ENCODE measurements at regions not wholly inside any gene's neighbourhood (a gene's known extent, or its start where the extent isn't known, plus 50 kb on each side); places are given as distances from the start of the nearest gene placed in this dataset.

DNA sequence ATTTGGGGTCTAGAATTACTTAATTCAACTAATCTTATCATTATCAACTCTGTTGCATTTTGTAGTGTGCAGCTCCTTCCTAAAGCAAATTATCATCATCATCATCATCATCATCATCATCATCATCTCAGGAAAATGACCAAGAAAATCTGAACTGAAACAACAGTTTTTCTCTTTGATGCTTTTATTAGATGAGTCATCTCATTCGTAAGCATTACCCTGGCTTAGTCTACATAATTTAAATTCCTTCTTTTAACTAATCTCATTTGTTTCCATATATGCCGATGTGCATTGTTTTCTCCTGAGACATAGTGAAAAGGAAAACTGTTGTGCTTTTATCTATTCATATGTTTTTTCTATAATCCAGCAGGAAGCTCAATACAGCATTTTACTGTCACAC lies 173.0 kb upstream of the PDE4D start:
- POLR2A ChIA-PET (ENCODE audit: unreplicated experiment) = no interaction called here
- Histone ChIP-seq H3K79me2 (ENCODE audit: low read depth) (no peaks in the 10 kb centered on the region), H3K4me2 (no peak overlapping the region), H4K20me1 (ENCODE audit: insufficient read depth) (no peaks in the 10 kb centered on the region), H3K4me1 (replicated peaks; ENCODE audit: insufficient read depth) (no peaks in the 10 kb centered on the region), H3K27me3 (ENCODE audit: insufficient read depth, low read depth) (no peaks in the 10 kb centered on the region), H3K36me3 (ENCODE audit: low read depth) (no peaks in the 10 kb centered on the region), H3K4me3 (no peak overlapping the region), H3F3A (ENCODE audit: insufficient read depth, low read depth) (no peaks in the 10 kb centered on the region), H3K27ac (no peak overlapping the region), H3K9me2 (ENCODE audit: insufficient read depth) (no peaks in the 10 kb centered on the region), H3K9me3 (ENCODE audit: insufficient read depth, low read depth) (no peaks in the 10 kb centered on the region), H2AFZ (no peak overlapping the region)
- CTCF ChIA-PET = no interaction called here
- no TSS peak for BruUV-seq (replicated peaks)
- DNase-seq = no peak
- no peak for TF ChIP-seq EZH2 (IDR thresholded peaks at IDR 0.05; ENCODE audit: low read depth)
- TF ChIP-seq, protein P1, sequence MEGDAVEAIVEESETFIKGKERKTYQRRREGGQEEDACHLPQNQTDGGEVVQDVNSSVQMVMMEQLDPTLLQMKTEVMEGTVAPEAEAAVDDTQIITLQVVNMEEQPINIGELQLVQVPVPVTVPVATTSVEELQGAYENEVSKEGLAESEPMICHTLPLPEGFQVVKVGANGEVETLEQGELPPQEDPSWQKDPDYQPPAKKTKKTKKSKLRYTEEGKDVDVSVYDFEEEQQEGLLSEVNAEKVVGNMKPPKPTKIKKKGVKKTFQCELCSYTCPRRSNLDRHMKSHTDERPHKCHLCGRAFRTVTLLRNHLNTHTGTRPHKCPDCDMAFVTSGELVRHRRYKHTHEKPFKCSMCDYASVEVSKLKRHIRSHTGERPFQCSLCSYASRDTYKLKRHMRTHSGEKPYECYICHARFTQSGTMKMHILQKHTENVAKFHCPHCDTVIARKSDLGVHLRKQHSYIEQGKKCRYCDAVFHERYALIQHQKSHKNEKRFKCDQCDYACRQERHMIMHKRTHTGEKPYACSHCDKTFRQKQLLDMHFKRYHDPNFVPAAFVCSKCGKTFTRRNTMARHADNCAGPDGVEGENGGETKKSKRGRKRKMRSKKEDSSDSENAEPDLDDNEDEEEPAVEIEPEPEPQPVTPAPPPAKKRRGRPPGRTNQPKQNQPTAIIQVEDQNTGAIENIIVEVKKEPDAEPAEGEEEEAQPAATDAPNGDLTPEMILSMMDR (conservative IDR thresholded peaks at IDR 0.05) = no peak
- intact Hi-C loops (cut with micrococcal nuclease; ENCODE audit: unreplicated experiment) = no loop called here

DNA sequence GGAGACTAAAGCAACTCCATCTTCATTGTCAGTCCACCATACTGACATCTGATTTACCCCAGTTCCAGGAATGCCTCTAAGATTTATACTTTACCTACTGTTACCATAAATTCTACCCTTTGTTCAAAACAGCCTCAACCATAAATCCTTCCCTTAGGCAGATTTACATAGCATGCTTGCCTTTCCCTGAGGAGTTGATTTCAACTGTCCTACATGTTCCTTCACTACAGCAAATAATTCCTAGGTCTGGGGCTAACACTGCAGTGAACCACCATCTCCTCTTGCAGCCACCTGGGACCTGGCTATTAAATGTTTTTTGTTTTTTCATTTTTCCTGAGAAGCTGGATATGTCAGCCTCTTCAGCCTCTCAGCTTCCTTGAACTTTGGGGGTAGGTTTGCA lies 166.9 kb upstream of the PDE4D start:
- intact Hi-C loops (cut with micrococcal nuclease; ENCODE audit: unreplicated experiment) = no loop called here
- Histone ChIP-seq H3K79me2 (ENCODE audit: low read depth) (no peaks in the 10 kb centered on the region), H3K4me1 (replicated peaks; ENCODE audit: insufficient read depth) (no peaks in the 10 kb centered on the region), H3K27ac (no peak overlapping the region), H4K20me1 (ENCODE audit: insufficient read depth) (no peaks in the 10 kb centered on the region), H3F3A (ENCODE audit: insufficient read depth, low read depth) (no peaks in the 10 kb centered on the region), H3K9me3 (ENCODE audit: insufficient read depth, low read depth) (no peaks in the 10 kb centered on the region), H3K4me2 (no peak overlapping the region), H3K9me2 (ENCODE audit: insufficient read depth) (no peaks in the 10 kb centered on the region), H3K36me3 (ENCODE audit: low read depth) (no peaks in the 10 kb centered on the region), H3K4me3 (no peak overlapping the region), H3K27me3 (ENCODE audit: insufficient read depth, low read depth) (no peaks in the 10 kb centered on the region), H2AFZ (no peak overlapping the region)
- no TSS peak for BruUV-seq (replicated peaks)
- TF ChIP-seq EZH2 (IDR thresholded peaks at IDR 0.05; ENCODE audit: low read depth) = no peak
- TF ChIP-seq, protein P1 (conservative IDR thresholded peaks at IDR 0.05) = no peak
- CTCF ChIA-PET = no interaction called here
- DNase-seq = no peak
- POLR2A ChIA-PET (ENCODE audit: unreplicated experiment) = no interaction called here

DNA sequence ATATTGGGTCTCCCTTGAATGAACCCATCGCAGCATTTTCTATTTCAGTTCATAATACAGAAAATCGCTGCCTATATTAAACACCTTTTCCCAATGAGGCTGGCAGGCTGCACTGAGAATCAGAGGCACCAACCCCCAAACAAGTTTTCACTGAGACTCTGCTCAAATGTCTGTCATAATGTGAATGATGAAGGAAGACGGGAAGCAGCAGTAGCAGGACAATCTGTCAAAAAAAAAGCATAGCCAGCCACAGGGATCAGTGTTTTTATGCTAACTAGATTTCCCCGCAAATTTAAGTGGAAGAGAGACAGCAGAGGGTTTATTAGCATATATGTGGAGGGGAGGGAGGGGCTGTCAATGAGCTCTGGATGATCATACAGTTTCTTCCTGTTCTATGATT lies 162.7 kb upstream of the PDE4D start:
- Histone ChIP-seq H3K27me3 (ENCODE audit: insufficient read depth, low read depth) (no peaks in the 10 kb centered on the region), H3K4me2 (no peak overlapping the region), H3K36me3 (ENCODE audit: low read depth) (no peaks in the 10 kb centered on the region), H3F3A (ENCODE audit: insufficient read depth, low read depth) (no peaks in the 10 kb centered on the region), H3K79me2 (ENCODE audit: low read depth) (no peaks in the 10 kb centered on the region), H3K9me2 (ENCODE audit: insufficient read depth) (no peaks in the 10 kb centered on the region), H2AFZ (no peak overlapping the region), H3K4me1 (replicated peaks; ENCODE audit: insufficient read depth) (no peaks in the 10 kb centered on the region), H3K27ac (no peak overlapping the region), H3K4me3 (no peak overlapping the region), H3K9me3 (ENCODE audit: insufficient read depth, low read depth) (no peaks in the 10 kb centered on the region), H4K20me1 (ENCODE audit: insufficient read depth) (no peaks in the 10 kb centered on the region)
- intact Hi-C loops (cut with micrococcal nuclease; ENCODE audit: unreplicated experiment) = no loop called here
- BruUV-seq (replicated peaks) = no TSS peak
- DNase-seq = no peak
- no peak for TF ChIP-seq EZH2 (IDR thresholded peaks at IDR 0.05; ENCODE audit: low read depth)
- TF ChIP-seq, protein P1 (conservative IDR thresholded peaks at IDR 0.05) = no peak
- ChIA-PET CTCF (no interaction called here), POLR2A (ENCODE audit: unreplicated experiment) (no interaction called here)
